Stimulated activated CD8-positive, alpha-beta memory T cell treated with anti-CD3 and anti-CD28 coated beads, Interleukin-4, amount 100 ng/mL, for 1 hour (primary cell): ENCODE measurements at regions not wholly inside any gene's neighbourhood (a gene's known extent, or its start where the extent isn't known, plus 50 kb on each side); places are given as distances from the start of the nearest gene placed in this dataset.
"Not testable (repeated sequence)": the region's sequence is repeated elsewhere in the genome, so short reads cannot be mapped to it uniquely, and the experiment has no call there.

ENCODE experiments used
- DNase-seq, 2 donors: peaks; one replicate each; pipeline ENCODE4 v3.0.0-alpha.2; 2020; ENCODE audit warnings: low read depth in 2 of 2, low spot score in 1 of 2

- DNase-seq: no peak
These were observed 100.6 kb upstream of the IGF1R start for GRCh38 chr15:98547741-98548138.

GRCh38 chr15:98548139-98548971 is 100.0 kb upstream of the IGF1R start:
- DNase-seq: no peak

GRCh38 chr15:98549003-98549402 is 99.3 kb upstream of the IGF1R start:
- DNase-seq: no peak

GRCh38 chr15:98549741-98550140 is 98.6 kb upstream of the IGF1R start:
- DNase-seq: no peak

- not testable (repeated sequence) for DNase-seq
These were observed 98.0 kb upstream of the IGF1R start for GRCh38 chr15:98550363-98550762.

- DNase-seq: no peak
These were observed 96.3 kb upstream of the IGF1R start for GRCh38 chr15:98551936-98552562.

GRCh38 chr15:98554272-98555172 is 93.8 kb upstream of the IGF1R start:
- no peak for DNase-seq

- no peak for DNase-seq
These were observed 93.2 kb upstream of the IGF1R start for GRCh38 chr15:98555173-98555515.

- DNase-seq: no peak
These were observed 92.0 kb upstream of the IGF1R start for GRCh38 chr15:98556321-98556720.

GRCh38 chr15:98560338-98560737 is 88.0 kb upstream of the IGF1R start:
- no peak for DNase-seq

- DNase-seq: no peak
These were observed 87.0 kb upstream of the IGF1R start for GRCh38 chr15:98561169-98561941.

- DNase-seq: no peak
These were observed 85.9 kb upstream of the IGF1R start for GRCh38 chr15:98562331-98562937.

GRCh38 chr15:98565566-98565965 is 82.8 kb upstream of the IGF1R start:
- DNase-seq: no peak

GRCh38 chr15:98567951-98568350 is 80.4 kb upstream of the IGF1R start:
- no peak for DNase-seq

- no peak for DNase-seq
These were observed 79.8 kb upstream of the IGF1R start for GRCh38 chr15:98568382-98569017.

GRCh38 chr15:98570119-98570518 is 78.2 kb upstream of the IGF1R start:
- DNase-seq: no peak

- no peak for DNase-seq
These were observed 67.8 kb upstream of the IGF1R start for GRCh38 chr15:98580572-98580971.

GRCh38 chr15:98581715-98582114 is 66.6 kb upstream of the IGF1R start:
- DNase-seq: no peak

GRCh38 chr15:98582900-98583554 is 65.3 kb upstream of the IGF1R start:
- DNase-seq: no peak
